Stimulated activated CD8-positive, alpha-beta memory T cell treated with anti-CD3 and anti-CD28 coated beads, Interleukin-2, amount 100 ng/mL, for 48 hours (primary cell): ENCODE measurements at regions not wholly inside any gene's neighbourhood (a gene's known extent, or its start where the extent isn't known, plus 50 kb on each side); places are given as distances from the start of the nearest gene placed in this dataset.

Experiments used
- DNase-seq, 2 donors: peaks; one replicate each; pipeline ENCODE4 v3.0.0-alpha.2; 2020; ENCODE audit warnings: low read depth in 2 of 2

DNA sequence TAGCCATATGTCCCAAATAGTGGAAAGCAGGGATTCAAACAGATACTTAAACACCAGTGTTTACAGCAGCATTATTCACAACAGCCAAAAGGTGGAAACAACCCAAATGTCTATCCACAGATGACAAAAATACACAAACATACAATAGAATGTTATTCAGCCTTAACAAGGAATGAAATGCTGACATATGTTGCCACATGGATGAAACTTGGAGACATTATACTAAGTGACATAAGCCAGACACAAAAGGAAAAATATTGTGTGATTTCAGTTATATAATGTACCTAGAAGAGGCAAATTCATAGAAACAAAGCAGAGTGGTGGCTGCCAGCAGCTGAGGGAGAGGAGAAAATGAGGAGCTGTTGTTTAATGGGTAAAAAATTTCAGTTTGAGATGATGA lies 533.9 kb upstream of the FZD8 start:
- DNase-seq, result no peak

DNA sequence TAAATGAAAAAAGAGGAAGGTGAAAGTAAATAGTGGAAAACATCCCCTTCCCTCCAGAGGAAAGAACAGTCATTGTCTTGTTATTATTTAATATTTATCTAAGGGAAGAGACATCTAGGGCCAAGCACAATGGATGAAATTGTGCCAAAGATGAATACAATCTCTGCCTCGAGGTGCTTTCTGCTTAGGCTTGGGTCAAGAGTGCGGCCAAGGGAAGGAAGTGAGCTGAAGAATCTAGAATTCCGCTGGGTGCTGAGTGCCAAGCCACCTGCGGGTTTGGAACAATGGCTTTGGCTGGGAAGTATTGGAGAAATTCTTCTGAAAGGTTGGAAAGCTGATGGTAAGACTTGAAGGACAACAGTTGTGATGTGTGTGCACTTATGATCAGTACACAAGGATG lies 531.3 kb upstream of the FZD8 start:
- no peak for DNase-seq

DNA sequence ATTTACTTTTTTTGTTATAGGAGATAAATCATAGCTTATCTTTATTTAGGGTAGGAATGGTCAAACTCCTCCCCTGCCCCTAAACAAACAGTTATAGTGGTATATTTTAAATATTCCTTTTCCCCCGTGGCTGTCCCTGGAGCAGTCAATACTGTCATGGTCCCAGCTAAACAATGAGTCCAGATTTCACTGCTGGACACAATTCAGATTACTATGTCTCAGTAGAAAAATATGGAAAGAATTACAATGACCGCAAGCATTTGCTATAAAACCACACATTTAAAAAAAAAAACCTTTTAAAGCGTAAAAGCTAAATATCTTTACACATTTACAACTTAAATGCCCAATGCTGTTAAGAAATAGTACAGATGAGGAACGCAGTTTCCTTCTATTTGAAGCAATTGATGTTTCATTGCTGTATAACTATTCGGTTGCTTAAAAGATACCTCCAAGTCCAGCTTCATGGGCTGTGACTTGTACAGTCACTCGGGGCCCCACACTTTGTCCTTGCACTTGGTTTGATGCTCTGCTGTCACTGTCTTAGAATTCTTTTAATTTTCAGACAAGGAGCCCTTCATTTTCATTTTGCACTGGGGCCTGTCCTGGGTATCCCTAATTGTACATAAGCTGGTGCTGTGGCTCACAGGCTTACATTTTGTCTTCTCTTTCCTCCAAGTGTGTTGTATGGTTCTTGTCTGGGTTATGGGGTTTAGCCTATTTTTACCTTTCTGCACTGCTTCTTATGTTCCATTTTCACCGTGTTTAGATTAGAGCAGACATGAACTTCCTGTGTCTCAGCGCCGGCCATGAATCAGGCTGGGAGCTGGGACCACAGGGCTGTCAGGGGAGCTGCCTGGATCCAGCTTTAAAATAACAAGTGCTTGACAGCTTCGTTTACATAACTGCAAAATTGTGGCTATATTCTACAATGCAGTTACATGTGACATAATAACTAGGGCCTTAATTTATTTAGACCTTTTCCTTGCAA lies 530.2 kb upstream of the FZD8 start:
- DNase-seq, result no peak

DNA sequence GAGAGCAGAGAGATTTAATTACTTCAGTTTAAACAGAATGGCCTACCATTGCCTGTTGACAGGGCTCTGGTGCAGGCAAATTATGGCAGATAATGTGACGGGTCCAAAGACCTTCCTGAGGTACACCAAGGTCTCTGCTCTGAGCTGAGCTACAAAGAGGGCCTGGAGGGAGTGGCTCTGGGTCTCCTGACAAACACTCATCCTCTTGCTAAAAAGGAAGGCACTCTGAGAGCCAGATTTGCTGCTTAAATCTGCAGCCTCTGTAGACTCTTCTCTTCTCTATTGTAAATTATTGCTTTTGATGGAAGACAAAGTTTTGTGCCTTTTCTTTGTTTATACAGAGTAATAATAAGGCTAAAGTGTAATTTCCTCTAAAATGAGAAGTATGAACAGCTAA lies 529.5 kb upstream of the FZD8 start:
- DNase-seq, result no peak

DNA sequence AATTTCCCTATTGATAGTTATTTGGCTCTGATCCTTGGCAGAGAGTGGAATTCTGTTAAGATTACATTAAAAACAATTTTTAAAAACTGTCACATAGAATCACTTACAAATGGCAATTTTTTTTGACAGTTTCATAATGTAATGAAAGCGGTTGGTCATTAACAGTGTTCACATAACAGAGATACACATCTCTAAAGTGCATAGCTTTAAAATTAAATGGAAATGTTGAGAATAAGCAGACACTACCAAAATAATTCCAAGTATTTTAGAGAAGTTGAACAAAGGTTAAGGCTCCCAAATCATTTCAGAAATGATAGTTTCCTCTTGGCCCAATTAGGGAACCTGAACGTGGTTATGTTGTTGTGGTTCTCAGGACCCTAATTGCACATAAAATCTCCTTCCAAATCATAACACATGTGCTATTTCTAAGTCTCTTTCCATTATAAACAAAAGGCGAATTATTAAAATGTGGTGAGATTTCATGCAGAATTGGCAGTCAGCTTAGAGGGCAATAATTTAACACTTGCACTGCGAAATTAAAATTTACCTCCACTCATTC lies 528.9 kb upstream of the FZD8 start:
- no peak for DNase-seq

DNA sequence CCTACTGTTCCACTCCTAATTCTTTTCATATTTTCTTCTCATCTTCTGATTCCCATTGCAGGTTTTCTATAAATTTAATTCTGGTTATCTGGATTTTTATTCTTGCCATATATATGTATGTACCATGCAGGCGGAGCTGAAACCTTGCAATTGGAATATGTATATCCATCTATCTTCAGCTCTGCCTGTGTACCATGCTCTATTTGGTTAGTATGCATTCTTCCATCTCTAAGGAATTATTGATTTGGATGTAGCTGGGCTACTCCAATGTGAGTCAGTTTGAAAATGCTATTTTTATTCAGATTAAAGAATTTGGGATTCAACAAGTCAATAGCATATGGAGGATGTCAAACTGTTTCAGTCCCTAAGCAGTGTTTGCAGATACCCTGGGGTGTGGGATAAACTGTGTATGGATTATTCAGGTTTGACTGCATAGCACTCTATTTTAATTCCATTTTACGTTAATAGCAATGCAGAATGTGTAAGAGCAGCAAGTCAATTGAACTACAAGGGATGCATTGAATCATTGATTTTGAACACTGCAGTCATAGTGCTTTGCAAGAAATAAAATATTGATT lies 528.1 kb upstream of the FZD8 start:
- no peak for DNase-seq

DNA sequence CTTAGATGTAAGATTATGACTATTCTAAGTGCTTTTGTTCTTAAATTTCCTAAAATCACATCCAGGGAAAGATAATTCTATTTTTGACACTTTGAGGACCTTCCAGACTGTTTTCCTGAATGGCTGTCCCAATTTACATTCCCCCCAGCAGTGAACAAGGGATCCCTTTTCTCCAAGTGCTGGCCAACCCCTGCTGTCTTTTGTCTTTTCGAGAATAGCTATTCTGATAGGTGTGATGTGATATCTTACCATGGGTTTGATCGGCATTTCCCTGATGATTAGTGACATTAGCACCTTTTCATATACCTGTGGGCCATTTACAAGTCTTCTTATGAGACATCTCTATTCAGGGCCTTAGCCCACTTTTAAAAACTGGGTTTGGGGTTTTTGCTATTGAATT lies 526.7 kb upstream of the FZD8 start:
- no peak for DNase-seq

DNA sequence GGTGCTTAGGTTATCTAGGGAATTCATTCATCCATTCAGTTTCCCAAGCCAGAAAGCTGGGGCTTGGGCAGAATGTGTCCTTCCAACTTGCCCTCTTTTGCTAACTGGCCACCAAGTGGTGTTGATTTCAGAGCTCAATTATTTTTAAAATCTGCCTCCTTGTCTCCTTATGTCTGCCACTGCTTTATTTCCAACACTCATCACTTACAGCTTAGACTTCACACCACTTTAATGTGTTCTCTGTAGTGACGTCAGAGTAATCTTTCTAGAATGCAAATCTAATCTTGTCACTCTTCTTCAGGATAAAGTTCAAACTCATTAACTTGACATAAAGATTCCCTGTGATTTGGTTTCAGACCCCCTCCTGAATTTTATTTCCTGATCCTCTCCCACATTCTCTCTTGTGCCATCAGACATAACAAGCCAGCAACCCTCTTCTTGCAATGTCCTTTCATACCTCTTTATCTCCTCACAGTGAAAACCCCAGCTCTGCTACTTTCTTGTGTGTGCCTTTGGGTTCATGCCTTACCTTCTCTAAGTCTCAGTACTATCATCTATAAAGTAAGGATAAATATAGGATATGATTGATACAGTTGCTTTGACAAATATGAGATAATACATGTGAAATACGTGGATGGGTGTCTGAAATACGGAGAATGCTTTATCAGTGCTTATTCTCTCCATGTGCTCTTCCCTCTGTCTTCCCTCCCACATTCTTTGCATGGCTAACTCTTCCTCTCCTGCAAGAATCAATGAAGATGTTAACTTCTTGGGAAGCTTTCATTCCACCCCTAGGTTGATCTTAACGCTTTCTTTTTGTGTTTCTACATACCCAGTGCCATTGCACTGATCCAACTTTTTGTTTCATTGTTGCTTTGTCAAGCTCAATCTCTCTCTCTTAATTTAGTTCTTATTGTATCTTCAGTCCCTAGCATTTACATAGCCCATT lies 522.7 kb upstream of the FZD8 start:
- DNase-seq, result no peak

DNA sequence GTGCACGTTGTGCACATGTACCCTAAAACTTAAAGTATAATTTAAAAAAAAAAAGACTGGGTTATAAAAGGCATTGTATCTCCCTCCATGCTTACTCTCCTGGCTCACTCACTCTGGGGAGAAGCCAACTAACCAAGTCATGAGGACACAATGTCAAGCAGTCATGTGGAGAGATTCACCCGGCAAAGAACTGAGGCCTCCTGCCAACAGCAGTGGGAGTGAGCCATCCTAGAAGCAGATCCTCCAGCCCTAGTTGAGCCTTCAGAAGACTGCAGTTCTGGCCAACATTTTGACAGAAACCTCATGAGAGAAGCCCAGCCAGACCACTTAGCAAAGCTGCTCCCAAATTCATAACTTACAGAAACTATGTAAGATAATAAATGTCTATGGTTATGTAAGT lies 521.7 kb upstream of the FZD8 start:
- DNase-seq, result no peak

DNA sequence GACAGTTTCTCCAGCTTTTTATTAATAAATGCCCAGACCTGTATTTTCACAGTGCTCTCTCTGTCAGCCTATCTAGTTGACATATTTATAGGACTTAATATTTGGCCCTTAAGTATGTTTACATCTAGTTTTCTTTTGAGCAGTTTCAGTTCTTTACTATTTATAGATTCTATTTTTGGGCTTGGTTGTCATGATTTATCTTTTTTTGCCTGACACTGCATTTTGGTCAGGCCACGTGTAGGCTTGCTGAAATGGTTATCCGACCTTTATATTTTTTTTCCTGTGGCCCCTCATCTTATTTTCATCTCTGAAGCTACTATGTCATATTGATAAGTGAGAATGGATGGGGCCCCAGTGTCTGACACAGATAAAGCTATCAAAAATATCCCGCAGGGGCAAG lies 515.4 kb upstream of the FZD8 start:
- no peak for DNase-seq

DNA sequence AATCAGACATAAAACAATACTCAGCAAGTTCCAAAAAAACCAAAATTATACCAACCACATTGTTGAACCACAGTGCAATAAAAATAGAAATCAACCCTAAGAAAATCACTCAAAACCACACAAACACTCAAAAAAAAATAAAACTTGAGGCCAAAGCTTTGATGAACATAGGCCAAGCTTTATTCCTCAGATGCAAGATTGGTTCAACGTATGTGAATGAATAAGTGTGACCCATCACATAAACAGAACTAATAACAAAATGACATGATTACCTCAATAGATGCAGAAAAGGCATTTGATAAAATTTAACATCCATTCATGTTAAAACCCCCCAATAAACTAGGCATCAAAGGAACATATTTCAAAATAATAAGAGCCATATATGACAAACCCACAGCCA lies 506.1 kb upstream of the FZD8 start:
- DNase-seq, result no peak

DNA sequence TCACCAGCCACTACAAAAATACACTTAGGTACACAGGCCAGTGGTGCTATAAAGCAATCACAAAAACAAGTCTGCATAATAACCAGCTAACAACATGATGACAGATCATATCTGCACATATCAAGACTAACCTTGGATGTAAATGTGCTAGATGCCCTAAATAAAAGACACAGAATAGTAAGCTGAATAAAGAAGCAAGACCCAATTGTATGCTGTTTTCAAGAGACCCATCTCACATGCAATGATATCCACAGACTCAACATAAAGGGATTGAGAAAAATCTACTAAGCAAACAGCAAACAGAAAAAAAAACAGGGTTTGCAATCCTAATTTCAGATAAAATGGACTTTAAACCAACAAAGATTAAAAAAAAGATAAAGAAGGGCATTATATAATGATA lies 505.4 kb upstream of the FZD8 start:
- DNase-seq, result no peak

DNA sequence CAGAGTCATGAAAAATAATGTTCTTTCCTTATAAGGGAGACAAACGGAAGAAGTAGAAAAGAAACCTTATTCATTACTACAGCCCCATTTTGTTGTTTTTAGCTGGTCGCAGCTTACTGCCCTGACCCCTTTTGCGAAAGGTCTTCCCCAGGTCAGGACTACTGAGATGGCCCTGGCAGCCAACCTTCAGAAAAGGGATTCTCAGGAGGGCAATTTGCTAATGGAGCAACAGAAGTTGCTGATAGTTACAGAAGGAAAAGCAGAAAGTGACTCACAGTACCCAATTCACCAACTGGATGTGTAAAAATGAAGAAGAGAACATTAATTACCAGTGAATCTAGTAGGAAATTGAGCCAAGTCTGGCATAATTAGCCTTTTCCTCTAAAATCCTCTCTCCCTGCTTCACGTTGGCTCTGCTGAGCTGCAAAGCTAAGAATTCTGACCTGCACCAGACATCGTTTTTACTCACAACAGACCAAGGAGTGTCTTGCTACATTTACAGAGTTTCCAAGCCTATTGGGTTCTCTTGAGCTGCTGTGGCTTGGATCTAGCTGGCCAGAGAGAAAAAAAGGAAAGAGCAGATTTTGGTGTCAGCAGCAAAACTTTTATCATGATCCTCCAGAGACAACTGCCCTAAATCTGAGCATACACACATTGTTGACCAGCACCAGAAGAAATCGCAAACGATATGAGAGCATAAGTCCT lies 499.9 kb upstream of the FZD8 start:
- DNase-seq, result no peak

DNA sequence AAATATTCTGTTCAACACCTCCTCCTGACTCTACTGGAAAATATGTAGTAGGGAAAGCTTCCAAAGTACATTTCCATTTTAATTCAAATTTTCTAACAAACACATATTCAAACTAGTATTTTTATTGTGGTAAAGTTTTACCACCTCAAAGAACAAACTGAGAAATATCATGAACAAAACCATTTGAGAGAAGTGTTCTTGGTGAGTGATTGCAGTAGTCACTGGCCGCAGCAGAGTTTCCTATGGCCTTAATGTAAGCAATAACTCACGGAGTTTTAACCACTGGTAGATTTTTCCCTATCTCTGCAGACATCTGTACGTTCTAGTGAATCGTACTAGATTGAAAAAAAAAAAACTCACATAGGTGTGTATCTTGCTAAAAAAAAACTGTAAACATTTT lies 487.0 kb upstream of the FZD8 start:
- no peak for DNase-seq

DNA sequence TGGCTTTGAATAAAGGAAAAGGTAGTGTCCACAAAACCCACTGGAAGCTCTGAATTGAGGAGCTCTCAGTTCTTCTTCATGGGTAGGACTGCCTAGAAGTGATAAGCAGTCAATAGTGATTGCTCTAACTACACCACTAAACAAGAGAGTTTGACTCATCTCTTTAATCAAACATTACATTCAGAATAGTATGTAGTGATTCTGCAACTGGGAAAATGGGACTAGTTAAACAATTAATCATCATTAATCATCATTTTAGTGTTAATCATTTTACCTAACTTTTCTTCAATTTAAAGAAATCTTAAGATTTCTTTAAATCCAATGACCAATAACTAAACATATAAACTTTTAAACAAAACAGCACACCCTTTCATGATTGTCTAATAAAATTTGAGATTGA lies 484.0 kb upstream of the FZD8 start:
- no peak for DNase-seq

DNA sequence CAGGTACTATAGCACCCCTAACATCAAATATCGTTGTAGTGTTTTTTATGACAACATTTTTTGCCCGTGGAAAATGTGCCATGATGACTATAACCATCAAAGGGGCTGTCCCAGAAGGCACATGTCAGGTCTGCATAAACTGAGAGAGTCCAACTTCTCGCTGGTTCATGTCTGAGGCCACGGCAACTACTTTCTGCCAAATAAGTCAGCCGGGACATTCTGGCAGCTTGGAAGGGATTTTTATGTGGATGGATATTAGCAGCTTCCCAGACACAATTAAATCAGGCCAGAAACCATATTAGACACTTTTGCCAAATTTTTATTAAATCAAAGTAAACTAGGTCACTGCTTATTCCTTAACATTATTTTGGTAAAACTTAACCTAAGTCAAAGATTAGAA lies 477.4 kb upstream of the FZD8 start:
- no peak for DNase-seq

DNA sequence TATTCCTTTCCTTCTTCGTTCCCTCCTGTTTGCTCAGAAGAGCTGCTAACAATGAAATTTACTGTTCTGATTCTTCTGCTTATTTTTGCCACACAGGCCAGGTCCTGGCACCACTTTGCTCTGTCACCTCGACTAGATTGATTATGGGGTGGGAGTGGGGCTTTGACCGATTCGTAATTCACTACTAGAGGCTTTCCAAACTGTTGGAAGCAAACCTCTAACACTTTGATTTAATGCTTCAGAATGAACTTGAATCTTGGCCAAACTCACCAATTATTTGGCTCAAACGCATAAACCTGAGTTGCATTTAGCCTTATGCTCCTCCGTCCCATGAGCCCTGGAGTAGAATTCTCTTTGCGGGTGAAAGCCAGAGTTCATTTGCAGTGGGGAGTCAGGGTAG lies 476.2 kb upstream of the FZD8 start:
- DNase-seq, result no peak

DNA sequence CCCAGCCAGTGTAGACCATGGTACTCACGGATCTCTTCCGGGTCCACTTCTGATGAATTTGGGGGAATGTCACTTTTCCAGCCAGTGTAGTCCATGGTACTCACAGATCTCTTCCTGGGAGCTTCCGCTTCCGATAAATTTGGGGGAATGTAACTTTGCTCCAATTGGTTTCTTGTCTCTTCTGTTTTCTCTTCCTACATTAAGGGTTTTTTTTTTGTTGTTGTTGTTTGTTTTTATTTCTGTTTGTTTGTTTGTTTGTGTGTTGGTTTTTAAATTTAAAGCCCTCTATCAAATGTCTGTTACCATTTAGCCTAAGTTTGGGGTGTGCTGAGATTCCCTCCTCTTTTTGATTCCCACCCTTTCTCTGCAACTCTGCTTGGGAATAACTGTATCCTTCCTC lies 475.8 kb upstream of the FZD8 start:
- DNase-seq, result no peak

DNA sequence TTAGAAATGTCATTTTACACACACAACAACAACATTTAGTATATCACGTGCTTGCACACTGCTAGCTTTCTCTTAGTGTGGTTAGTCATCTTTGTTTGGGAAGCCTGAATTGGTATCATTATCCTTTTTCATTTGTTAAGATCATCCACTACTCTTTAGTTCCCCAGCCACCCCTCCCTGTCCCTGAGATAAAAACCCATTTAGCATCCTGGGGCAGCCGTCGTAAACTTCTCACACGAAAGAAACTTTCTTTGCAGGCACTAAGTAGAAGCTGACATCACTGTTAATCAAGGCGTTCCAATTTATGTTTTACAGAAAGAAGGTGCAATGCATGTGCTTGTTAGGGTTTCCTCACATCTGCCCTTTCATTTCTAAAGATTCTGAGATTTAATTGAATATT lies 475.1 kb upstream of the FZD8 start:
- no peak for DNase-seq

DNA sequence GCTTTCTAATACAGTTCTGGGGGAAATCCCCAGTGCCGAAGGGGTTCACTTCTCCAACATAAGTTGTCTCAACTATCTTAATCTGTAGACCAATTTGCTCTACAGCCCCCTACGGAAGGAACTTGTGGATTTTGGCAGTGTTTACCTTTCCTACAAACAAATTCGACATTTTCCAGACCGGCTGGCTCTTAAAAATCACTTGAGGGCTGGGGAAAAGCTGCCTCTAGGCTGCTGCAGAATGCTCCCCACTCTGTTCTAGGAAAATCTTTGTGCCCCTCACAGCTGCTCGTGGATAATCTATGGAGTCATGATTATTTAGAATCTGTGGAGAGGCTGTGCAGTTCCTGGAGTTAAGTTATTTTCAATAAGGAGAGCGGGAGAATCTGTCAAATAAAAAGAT lies 474.6 kb upstream of the FZD8 start:
- no peak for DNase-seq

DNA sequence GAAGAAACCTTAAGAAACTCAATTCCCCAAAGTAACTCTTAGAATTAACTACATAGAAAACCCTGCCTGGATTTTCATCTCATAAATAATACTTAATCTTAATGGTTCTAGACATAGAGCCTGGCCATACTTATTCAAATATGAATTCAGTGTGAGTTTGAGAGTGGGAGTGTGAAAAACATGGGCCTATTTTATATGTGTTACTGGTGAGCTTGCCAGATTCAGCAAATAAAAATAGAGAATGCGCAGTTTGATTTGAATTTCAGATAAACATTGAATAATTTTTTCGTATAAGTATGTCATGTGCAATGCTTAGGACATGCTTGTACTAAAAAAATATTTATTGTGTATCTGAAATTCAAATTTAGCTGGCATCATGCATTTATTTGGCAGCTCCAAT lies 473.9 kb upstream of the FZD8 start:
- DNase-seq, result no peak

DNA sequence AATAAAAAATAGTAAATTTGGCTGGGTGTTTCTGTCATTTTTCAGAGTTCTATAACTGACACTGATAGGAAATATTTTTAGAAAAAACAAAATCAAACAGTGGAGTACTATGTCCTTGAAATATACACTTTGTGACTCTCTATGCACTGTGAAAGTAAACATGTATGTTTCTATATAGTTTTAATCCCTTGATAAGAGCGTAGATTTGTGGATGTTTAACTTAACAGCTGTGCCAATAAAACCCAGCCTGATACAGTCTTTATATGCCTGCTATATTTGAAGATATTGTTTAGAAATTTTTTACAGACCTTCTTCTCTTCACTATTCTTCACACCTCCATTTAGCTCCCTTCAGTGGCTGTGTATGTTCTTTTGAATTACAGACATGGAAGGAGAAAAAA lies 473.3 kb upstream of the FZD8 start:
- DNase-seq, result no peak
